A549 (cell line): ENCODE measurements at regions not wholly inside any gene's neighbourhood (a gene's known extent, or its start where the extent isn't known, plus 50 kb on each side); places are given as distances from the start of the nearest gene placed in this dataset.

Source experiments
- ATAC-seq, 2 experiments: fragments of 200-7000 bp in 1 of 2; fragments of >200 bp in 1 of 2; cut with Nextera tagmentation in 1 of 2; cut with Tn5 transposase in 1 of 2; 3 replicates each; pipeline versions ENCODE4 v1.8.0 to v1.9.1; 2018 to 2020; ENCODE audit warnings: mild to moderate bottlenecking in 1 of 2, moderate library complexity in 1 of 2
- CTCF ChIA-PET: fragments of 300-600 bp; sonication (Branson Sonifier 250); formaldehyde crosslinking; extraction: SDS; loops from one replicate; lab custom pipeline; 2021; ENCODE audit warnings: antibody characterized with exemption, inconsistent platforms; lab: Yijun Ruan, JAX
- POLR2A ChIA-PET: fragments of 350-600 bp; formaldehyde crosslinking; extraction: SDS; loops from one replicate; lab custom pipeline; 2021; ENCODE audit warnings: antibody characterized with exemption, inconsistent platforms; lab: Yijun Ruan, JAX
- DNase-seq, 2 experiments: peaks; one replicate each; pipeline versions ENCODE4 v3.0.0 to v3.0.0-alpha.2; 2011 to 2016; ENCODE audit warnings: low read depth in 1 of 2, low spot score in 1 of 2
- FAIRE-seq: peaks from 2 replicates; lab custom pipeline; 2011; peaks lifted over from hg19 to GRCh38; lab: Jason Lieb, UNC
- H3K27ac ChIP-seq, 2 experiments: fragments of >200 bp; sonication (Bioruptor Twin); formaldehyde crosslinking; 3 replicates each; pipeline ENCODE4 v1.5.1; 2016 to 2017
- H3K4me1 ChIP-seq: fragments of >200 bp; sonication (Bioruptor Twin); formaldehyde crosslinking; 3 replicates; pipeline ENCODE4 v1.6.1; 2016
- H3K4me2 ChIP-seq: fragments of >200 bp; sonication (Bioruptor Twin); formaldehyde crosslinking; 3 replicates; pipeline ENCODE4 v1.6.1; 2016
- H3K4me3 ChIP-seq: fragments of >200 bp; sonication (Bioruptor Twin); formaldehyde crosslinking; 3 replicates; pipeline ENCODE4 v1.5.1; 2016
- H3K9me3 ChIP-seq: fragments of >200 bp; sonication (Bioruptor Twin); formaldehyde crosslinking; 3 replicates; pipeline ENCODE4 v1.6.1; 2016
- BCL3 ChIP-seq: fragments of >200 bp; sonication (Bioruptor Twin); formaldehyde crosslinking; IDR thresholded peaks from 3 replicates; pipeline ENCODE4 v1.6.1; 2016
- FOSL2 ChIP-seq, 2 experiments: fragments of 450-650 bp in 1 of 2; fragments of >200 bp in 1 of 2; sonication (Bioruptor Twin) in 1 of 2; formaldehyde crosslinking; IDR thresholded peaks; 2 replicates each; pipeline versions ENCODE4 v1.5.0 to v1.6.1; 2016 to 2020; ENCODE audit warnings: mild to moderate bottlenecking in 1 of 2, moderate library complexity in 1 of 2
- FOXS1 ChIP-seq: fragments of 250-450 bp; sonication (Bioruptor Pico); IDR thresholded peaks from 2 replicates; pipeline ENCODE4 v1.5.0; 2020; ENCODE audit warnings: mild to moderate bottlenecking, moderate library complexity
- HEYL ChIP-seq: fragments of 250-450 bp; sonication (Bioruptor Pico); IDR thresholded peaks from 2 replicates; pipeline ENCODE4 v1.8.0; 2021; ENCODE audit warnings: mild to moderate bottlenecking, moderate library complexity
- HMGXB4 ChIP-seq: fragments of 250-450 bp; sonication (Bioruptor Pico); IDR thresholded peaks from 2 replicates; pipeline ENCODE4 v1.5.0; 2021; ENCODE audit warnings: mild to moderate bottlenecking, moderate library complexity, borderline replicate concordance
- MAZ ChIP-seq: fragments of 150-350 bp; IDR thresholded peaks from 2 replicates; pipeline ENCODE4 v1.6.1; 2014; ENCODE audit warnings: antibody characterized with exemption, low read depth, low read length, borderline replicate concordance
- POLR2A ChIP-seq: IDR thresholded peaks from 2 replicates; pipeline ENCODE4 v1.6.1; 2012; ENCODE audit warnings: mild to moderate bottlenecking, low read length
- RAD21 ChIP-seq, 2 experiments: fragments of >200 bp in 1 of 2; sonication (Bioruptor Twin) in 1 of 2; formaldehyde crosslinking in 1 of 2; IDR thresholded peaks in 1 of 2; conservative IDR thresholded peaks in 1 of 2; 2 replicates in 1 of 2; 3 replicates in 1 of 2; pipeline ENCODE4 v1.6.1; 2012 to 2018; ENCODE audit warnings: inconsistent platforms in 1 of 2
- RCOR1 ChIP-seq: fragments of 150-350 bp; IDR thresholded peaks from 2 replicates; pipeline ENCODE4 v1.6.1; 2014; ENCODE audit warnings: antibody characterized with exemption, low read length, low read depth
- ZC3H11A ChIP-seq: fragments of 450-650 bp; IDR thresholded peaks from 2 replicates; pipeline ENCODE4 v1.6.1; 2014; ENCODE audit warnings: antibody characterized with exemption, mild to moderate bottlenecking
- WGBS: methylation state at CpG from one replicate; pipeline ENCODE4 v1.1.6; 2017; ENCODE audit errors: missing lambda C conversion rate; 5-methylcytosine and 5-hydroxymethylcytosine counted together
- TF ChIP-seq, protein P1 (sequence below): fragments of 450-650 bp; IDR thresholded peaks from 2 replicates; pipeline ENCODE4 v1.6.1; 2014; ENCODE audit warnings: antibody characterized with exemption
- TF ChIP-seq, protein P2 (sequence below): fragments of >200 bp; sonication (Bioruptor Twin); formaldehyde crosslinking; IDR thresholded peaks from 3 replicates; pipeline ENCODE4 v1.5.1; 2016

DNA sequence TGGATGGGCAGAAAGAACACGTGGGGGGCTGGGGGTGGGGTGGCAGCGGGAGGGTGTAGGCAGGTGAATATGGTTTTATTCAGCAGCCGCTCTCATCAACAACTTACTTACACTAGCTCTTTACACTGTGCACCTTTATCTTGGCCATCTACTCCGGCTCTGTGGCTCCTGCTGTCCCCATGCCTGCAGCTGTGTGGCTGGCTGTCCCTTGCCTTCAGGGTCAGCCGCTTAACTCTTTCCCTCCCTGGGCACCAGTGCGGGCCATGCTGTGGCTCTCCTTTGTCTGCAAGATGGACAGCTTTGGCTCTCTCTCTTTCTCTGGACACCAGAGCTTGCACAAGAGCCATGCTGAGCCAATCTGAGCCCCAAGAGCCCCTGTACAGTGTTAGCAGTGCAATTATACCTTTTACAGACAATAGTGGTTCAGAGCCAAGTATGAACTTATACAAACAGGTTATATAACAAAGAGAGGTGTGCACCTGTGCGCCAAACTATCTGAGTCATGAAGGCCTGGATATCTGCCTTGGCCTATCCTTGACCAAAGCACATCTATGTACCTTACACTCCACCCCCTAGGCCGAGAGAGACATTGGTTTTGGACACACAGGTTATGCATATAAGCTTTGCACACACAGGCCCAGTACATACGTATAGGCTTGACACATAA is 94.3 kb upstream of the CTSC start (continued):
- no peak for TF ChIP-seq RCOR1
- TF ChIP-seq FOSL2 (IDR thresholded peaks at IDR 0.05): no peak
- no peak for TF ChIP-seq FOSL2 (CRISPR knock-in tag; IDR thresholded peaks at IDR 0.05)
- TF ChIP-seq, all 56 proteins: peak for 0

- DNase-seq: no peak
Measured at GRCh38 chr11:88428959-88429358, 91.4 kb upstream of the CTSC start.

DNA sequence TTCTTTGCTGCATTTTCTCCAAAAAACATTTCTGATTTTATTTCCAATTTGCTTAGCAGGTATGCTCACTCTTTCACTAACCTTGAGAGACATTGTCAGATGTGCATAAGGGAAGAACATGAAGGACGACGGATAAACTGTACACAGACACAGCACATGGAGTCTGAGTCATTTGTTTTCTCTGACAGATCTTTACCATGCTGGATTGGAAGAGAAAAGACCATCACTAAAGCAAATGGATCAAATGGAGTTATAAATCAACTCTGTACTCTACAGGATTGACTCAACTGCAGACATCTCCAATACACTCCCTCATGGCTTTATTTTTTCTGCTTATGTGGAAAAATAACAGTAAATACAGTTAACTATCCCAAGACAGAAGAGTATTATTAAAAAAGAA is 90.2 kb upstream of the CTSC start:
- DNase-seq (no peak), ATAC-seq (no peak), FAIRE-seq (no peak)
- ChIA-PET CTCF (no interaction called here), POLR2A (no interaction called here)
- H3K4me3 ChIP-seq: no peak overlapping the region
- H3K4me1 ChIP-seq: no peaks in the 10 kb centered on the region
- TF ChIP-seq BCL3 (no peak), ZC3H11A (no peak), RAD21 (conservative IDR thresholded peaks at IDR 0.05 in 1 of 2, IDR thresholded peaks at IDR 0.05 in 1 of 2) (no peak), RCOR1 (no peak), POLR2A (no peak), FOXS1 (CRISPR knock-in tag) (no peak)
- TF ChIP-seq, protein P1, sequence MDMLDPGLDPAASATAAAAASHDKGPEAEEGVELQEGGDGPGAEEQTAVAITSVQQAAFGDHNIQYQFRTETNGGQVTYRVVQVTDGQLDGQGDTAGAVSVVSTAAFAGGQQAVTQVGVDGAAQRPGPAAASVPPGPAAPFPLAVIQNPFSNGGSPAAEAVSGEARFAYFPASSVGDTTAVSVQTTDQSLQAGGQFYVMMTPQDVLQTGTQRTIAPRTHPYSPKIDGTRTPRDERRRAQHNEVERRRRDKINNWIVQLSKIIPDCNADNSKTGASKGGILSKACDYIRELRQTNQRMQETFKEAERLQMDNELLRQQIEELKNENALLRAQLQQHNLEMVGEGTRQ: no peak
- TF ChIP-seq, protein P2, sequence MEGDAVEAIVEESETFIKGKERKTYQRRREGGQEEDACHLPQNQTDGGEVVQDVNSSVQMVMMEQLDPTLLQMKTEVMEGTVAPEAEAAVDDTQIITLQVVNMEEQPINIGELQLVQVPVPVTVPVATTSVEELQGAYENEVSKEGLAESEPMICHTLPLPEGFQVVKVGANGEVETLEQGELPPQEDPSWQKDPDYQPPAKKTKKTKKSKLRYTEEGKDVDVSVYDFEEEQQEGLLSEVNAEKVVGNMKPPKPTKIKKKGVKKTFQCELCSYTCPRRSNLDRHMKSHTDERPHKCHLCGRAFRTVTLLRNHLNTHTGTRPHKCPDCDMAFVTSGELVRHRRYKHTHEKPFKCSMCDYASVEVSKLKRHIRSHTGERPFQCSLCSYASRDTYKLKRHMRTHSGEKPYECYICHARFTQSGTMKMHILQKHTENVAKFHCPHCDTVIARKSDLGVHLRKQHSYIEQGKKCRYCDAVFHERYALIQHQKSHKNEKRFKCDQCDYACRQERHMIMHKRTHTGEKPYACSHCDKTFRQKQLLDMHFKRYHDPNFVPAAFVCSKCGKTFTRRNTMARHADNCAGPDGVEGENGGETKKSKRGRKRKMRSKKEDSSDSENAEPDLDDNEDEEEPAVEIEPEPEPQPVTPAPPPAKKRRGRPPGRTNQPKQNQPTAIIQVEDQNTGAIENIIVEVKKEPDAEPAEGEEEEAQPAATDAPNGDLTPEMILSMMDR: no peak
- no peak overlapping the region for H3K4me2 ChIP-seq
- WGBS: 90% methylated on average over 2 of the region's 2 CpGs
- H3K27ac ChIP-seq: no peak overlapping the region
- no peaks in the 10 kb centered on the region for H3K9me3 ChIP-seq

More at GRCh38 chr11:88428959-88429358, 91.4 kb upstream of the CTSC start:
- 55% methylated on average over 1 of the region's 1 CpG for WGBS
- ChIA-PET POLR2A (no interaction called here), CTCF (no interaction called here)
- Histone ChIP-seq H3K27ac (no peak overlapping the region), H3K4me1 (no peaks in the 10 kb centered on the region), H3K4me3 (no peak overlapping the region), H3K9me3 (no peaks in the 10 kb centered on the region), H3K4me2 (no peak overlapping the region)
- FAIRE-seq (no peak), ATAC-seq (no peak)
- no peak for TF ChIP-seq MAZ
- TF ChIP-seq, protein P2: no peak
- no peak for TF ChIP-seq HEYL (CRISPR knock-in tag)
- TF ChIP-seq HMGXB4 (CRISPR knock-in tag): no peak
